GM12875 (cell line): ENCODE measurements at regions not wholly inside any gene's neighbourhood (a gene's known extent, or its start where the extent isn't known, plus 50 kb on each side); places are given as distances from the start of the nearest gene placed in this dataset.

Experiments
- H3K4me3 ChIP-seq: one replicate; pipeline ENCODE4 v1.5.1; 2011; ENCODE audit warnings: low read depth, low read length, control low read depth
- TF ChIP-seq, protein P1 (sequence below): IDR thresholded peaks from 2 replicates; pipeline ENCODE4 v1.5.1; 2011; ENCODE audit warnings: low read depth, mild to moderate bottlenecking, control low read depth, inconsistent platforms, low read length, moderate library complexity, borderline replicate concordance; ENCODE audit not compliant: insufficient read depth

DNA sequence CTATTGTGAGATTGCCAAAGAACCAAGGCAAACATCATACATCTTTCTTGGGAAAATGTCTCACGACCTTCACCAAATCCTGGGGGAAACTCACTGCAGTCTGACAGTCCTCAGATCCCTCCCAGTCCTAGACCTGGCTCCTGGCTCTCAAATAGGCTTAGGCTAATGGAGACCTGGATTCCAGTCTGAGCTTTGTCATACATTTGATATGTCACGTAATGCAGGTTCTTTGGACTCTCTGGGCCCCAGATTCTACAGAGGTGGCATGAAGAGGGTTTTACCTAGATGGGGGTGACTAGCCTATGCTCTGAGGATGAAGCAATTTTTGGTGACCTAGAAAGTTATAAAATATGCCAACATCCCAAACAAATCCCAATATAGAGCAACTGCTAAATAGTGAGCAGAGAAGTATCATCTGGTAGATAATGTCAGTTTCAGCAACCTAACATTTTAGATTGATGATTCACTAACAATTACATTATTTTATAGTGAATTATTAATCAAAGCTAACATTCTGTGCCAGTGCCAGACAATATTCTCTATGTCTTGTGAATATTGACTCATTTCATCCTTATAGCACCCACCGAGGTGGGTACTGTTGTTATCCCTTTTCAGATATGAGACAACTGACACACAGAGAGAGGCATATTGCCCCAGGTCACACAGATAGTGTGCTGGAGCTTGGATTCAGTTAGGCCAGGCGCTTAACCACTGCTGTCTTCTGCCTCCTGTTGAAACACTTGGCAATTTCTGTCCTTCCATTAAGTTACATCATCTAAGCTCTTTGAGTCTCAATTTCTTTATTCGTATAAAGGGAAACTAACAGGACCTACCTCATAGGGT lies 195.4 kb upstream of the MAMLD1 start:
- TF ChIP-seq, protein P1, sequence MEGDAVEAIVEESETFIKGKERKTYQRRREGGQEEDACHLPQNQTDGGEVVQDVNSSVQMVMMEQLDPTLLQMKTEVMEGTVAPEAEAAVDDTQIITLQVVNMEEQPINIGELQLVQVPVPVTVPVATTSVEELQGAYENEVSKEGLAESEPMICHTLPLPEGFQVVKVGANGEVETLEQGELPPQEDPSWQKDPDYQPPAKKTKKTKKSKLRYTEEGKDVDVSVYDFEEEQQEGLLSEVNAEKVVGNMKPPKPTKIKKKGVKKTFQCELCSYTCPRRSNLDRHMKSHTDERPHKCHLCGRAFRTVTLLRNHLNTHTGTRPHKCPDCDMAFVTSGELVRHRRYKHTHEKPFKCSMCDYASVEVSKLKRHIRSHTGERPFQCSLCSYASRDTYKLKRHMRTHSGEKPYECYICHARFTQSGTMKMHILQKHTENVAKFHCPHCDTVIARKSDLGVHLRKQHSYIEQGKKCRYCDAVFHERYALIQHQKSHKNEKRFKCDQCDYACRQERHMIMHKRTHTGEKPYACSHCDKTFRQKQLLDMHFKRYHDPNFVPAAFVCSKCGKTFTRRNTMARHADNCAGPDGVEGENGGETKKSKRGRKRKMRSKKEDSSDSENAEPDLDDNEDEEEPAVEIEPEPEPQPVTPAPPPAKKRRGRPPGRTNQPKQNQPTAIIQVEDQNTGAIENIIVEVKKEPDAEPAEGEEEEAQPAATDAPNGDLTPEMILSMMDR, result no peak
- no peak overlapping the region for H3K4me3 ChIP-seq

DNA sequence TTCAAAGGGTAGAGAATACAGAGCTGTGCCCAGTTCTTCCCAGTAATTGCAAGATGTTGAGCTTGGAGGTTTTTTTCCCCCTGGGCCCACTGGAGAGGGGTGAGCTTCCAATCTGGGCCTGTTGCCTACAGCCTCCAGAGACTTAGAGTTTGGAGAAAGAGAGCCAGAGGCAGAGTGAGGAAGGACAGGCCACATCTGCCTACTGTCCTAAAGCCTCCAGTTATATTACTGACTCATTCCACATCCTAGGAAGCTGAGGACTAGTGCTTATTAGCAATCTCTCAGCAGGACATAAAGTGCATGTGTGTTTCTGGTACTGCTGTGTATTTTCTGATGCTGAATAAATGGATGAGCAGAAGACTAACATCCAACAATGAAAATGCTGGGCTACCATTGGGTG lies 181.0 kb upstream of the MAMLD1 start:
- TF ChIP-seq, protein P1, result no peak
- H3K4me3 ChIP-seq, result no peak overlapping the region

DNA sequence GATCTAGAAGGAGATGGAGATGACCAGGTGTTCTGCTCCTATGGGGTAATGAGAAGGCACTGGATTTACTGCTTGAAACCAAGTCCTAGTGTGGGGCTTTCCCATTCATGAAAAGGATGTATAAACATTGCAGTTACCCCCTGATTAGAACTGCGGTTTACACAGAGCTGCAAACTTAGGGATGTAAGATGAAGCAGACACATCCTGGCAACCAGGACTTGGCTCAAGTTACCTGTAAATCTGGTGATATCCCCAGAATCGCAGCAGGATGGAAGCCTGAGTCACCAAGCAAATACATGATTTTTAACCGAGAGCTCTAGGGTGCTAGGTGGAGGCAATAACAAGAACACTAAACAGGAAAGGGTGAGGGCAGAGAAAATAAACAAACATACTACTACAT lies 178.6 kb upstream of the MAMLD1 start:
- TF ChIP-seq, protein P1, result no peak

DNA sequence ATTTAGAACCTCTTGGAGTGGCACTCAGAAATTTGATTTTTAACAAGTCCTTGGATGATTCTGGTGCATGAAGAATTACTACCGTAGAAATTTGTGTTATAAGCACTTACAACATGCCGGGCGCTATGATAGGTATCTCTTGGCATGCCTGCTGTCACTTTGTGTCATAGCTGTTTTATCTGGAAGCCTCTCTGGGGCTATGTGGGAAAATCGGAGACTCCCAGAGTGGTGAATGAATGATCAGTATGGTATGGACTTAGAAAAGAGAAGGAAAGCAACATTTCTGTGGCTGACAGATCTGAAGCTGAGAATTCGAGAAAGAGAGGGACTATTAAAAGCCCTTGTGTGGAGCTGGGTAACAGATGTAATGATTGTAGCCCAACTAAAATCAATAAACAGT lies 177.4 kb upstream of the MAMLD1 start:
- TF ChIP-seq, protein P1, result no peak
- no peak overlapping the region for H3K4me3 ChIP-seq

More for the DNA sequence above, 178.6 kb upstream of the MAMLD1 start:
- H3K4me3 ChIP-seq, result no peak overlapping the region

DNA sequence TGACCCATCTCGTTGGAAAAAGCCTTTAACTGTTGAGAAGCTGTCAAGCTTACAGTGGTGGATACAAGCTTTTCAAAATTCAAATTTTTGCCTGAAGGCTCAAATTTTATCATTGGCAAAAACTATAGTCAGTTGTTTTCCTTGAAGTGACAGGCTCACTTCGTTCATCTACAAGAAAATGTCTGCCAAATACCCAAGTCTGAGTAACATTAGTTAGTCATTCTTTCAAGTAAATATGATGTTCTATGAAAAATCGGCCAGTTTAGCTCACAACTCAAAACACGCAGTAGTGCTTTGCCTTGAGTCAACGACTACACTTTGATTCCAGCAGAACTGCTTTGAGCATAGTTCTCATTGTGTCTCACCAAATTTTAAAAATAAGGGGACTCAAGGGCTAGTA lies 170.3 kb upstream of the MAMLD1 start:
- TF ChIP-seq, protein P1, result no peak
- H3K4me3 ChIP-seq, result no peak overlapping the region

DNA sequence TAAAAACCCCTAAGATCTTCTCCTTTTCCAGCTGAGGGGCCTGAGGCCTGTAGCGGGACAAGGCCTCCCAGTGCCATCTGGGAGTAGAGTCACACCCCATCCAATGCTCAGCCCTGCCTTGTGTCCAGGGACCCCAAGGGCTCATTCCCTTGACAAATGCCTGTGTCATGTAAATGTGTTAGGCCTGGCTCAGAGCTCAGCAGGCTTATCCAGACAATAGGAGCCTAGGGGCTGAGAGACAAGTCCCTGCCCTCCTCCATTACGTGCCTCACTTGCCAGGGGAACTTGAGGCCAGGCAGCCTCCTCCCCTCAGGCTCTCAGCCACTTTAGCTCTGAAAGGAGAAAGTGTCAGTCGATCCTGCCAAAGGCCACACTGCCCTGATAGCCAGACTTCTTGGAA lies 166.8 kb upstream of the MAMLD1 start:
- TF ChIP-seq, protein P1, result no peak
- no peak overlapping the region for H3K4me3 ChIP-seq

DNA sequence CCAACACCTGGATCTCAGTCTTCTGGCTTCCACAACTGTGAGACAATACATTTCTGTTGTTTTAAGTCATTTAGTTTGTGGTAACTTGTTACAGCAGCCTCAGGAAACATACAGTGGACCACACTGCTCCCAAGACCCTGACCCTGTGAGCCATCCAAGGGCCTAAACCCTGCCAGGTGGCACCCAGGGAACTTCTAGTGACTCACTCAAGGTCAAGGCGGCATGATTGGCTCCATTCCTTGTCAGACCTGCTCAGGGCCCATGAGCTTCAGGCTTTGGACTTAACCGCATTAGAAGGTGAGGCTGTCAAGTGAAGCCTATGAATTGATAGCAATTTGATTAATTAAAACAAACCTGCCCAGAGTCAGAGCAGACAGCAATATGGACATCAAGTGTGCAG lies 165.7 kb upstream of the MAMLD1 start:
- no peak overlapping the region for H3K4me3 ChIP-seq
- TF ChIP-seq, protein P1, result no peak
